Activated B cell treated with CpG ODN at 0.5 μM for 24 hours (primary cell): ENCODE measurements at regions not wholly inside any gene's neighbourhood (a gene's known extent, or its start where the extent isn't known, plus 50 kb on each side); places are given as distances from the start of the nearest gene placed in this dataset.

Experiments used
- ATAC-seq: fragments of 200-7000 bp; cut with Tn5 transposase; one replicate; pipeline ENCODE4 v1.10.0; 2021; ENCODE audit warnings: low read depth, mild to moderate bottlenecking, moderate library complexity
- CTCF ChIA-PET: fragments of 350-600 bp; sonication (Branson Sonifier 250); formaldehyde crosslinking; loops from one replicate; lab custom pipeline; 2021; ENCODE audit warnings: antibody characterized with exemption; lab: Charles Lee
- POLR2A ChIA-PET: fragments of 350-600 bp; sonication (Branson Sonifier 250); formaldehyde crosslinking; loops from one replicate; lab custom pipeline; 2021; ENCODE audit warnings: antibody characterized with exemption; lab: Charles Lee
- DNase-seq: peaks from one replicate; pipeline ENCODE4 v3.0.0; 2022
- H3K27ac Mint-ChIP-seq: one replicate; pipeline ENCODE4 v1.8.0; 2020; ENCODE audit warnings: mixed read lengths
- H3K27me3 Mint-ChIP-seq: one replicate; pipeline ENCODE4 v1.8.0; 2021; ENCODE audit warnings: mixed read lengths
- H3K36me3 Mint-ChIP-seq: one replicate; pipeline ENCODE4 v1.8.0; 2021; ENCODE audit warnings: low read depth, mixed read lengths
- H3K4me1 Mint-ChIP-seq: one replicate; pipeline ENCODE4 v1.8.0; 2021; ENCODE audit warnings: mixed read lengths
- H3K4me3 Mint-ChIP-seq: one replicate; pipeline ENCODE4 v1.8.0; 2020; ENCODE audit warnings: mild to moderate bottlenecking, mixed read lengths
- H3K9me3 Mint-ChIP-seq: one replicate; pipeline ENCODE4 v1.8.0; 2020; ENCODE audit warnings: mixed read lengths
- intact Hi-C: fragments of 100-400 bp; cut with micrococcal nuclease; formaldehyde crosslinking; loops from one replicate; pipeline ENCODE4 v1.15.1; 2024
- TF ChIP-seq, protein P1 (sequence below): fragments of 200-600 bp; IDR thresholded peaks from one replicate; pipeline ENCODE4 v1.8.0; 2022; ENCODE audit warnings: antibody characterized with exemption, mild to moderate bottlenecking

DNA sequence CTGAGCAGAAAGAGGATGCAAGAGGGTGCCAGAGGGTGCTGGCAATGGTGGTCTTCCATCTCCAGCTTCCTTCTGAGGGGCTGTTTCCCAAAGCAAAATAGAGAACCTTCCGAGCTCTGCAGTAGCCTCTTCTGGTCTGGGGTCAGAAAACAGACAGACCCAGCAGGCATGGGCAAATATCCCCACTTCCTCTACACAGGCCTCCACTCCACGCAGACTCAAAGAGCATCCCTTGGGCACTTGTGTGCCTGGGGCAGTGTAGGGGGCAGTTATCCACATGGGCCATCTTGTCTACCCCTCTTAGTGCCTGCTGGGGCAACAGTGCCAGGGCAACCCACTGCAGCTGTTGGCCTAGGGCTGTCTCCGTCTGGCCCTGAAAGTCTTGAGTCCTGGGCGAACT is 231.9 kb downstream of the TTC8 start:
- CTCF ChIA-PET: no interaction called here
- Mint-ChIP-seq H3K27me3 (no peaks in the 10 kb centered on the region), H3K27ac (no peak overlapping the region), H3K4me1 (no peaks in the 10 kb centered on the region), H3K4me3 (no peak overlapping the region), H3K9me3 (peaks cover 8% of the 10 kb centered on the region), H3K36me3 (no peaks in the 10 kb centered on the region)
- ATAC-seq: no peak
- TF ChIP-seq, protein P1, sequence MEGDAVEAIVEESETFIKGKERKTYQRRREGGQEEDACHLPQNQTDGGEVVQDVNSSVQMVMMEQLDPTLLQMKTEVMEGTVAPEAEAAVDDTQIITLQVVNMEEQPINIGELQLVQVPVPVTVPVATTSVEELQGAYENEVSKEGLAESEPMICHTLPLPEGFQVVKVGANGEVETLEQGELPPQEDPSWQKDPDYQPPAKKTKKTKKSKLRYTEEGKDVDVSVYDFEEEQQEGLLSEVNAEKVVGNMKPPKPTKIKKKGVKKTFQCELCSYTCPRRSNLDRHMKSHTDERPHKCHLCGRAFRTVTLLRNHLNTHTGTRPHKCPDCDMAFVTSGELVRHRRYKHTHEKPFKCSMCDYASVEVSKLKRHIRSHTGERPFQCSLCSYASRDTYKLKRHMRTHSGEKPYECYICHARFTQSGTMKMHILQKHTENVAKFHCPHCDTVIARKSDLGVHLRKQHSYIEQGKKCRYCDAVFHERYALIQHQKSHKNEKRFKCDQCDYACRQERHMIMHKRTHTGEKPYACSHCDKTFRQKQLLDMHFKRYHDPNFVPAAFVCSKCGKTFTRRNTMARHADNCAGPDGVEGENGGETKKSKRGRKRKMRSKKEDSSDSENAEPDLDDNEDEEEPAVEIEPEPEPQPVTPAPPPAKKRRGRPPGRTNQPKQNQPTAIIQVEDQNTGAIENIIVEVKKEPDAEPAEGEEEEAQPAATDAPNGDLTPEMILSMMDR: no peak
- intact Hi-C loops: no loop called here
- POLR2A ChIA-PET: no interaction called here
- no peak for DNase-seq

DNA sequence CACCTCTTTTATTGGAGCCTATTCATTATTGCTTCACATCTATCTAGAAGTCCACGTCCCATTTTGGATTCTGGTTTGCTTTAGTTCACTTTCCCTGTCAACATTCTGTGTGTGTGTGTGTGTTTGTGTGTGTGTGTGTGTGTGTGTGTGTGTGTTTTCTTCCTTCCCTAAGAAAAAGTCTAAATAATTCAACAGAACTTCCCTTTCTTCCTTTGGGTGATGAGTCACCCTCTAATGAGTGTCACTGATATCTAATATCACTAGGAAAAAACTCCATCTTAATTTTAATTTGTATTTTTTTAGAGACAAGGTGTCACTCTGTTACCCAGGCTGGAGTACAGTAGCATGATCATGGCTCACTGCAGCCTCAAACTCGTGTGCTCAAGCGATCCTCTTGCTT is 234.2 kb downstream of the TTC8 start:
- Mint-ChIP-seq H3K9me3 (no peaks in the 10 kb centered on the region), H3K36me3 (no peaks in the 10 kb centered on the region), H3K4me3 (no peak overlapping the region), H3K4me1 (no peaks in the 10 kb centered on the region), H3K27ac (no peak overlapping the region), H3K27me3 (peaks cover 3% of the 10 kb centered on the region)
- no peak for DNase-seq
- TF ChIP-seq, protein P1: no peak
- no peak for ATAC-seq
- ChIA-PET CTCF (no interaction called here), POLR2A (no interaction called here)
- intact Hi-C loops: no loop called here

DNA sequence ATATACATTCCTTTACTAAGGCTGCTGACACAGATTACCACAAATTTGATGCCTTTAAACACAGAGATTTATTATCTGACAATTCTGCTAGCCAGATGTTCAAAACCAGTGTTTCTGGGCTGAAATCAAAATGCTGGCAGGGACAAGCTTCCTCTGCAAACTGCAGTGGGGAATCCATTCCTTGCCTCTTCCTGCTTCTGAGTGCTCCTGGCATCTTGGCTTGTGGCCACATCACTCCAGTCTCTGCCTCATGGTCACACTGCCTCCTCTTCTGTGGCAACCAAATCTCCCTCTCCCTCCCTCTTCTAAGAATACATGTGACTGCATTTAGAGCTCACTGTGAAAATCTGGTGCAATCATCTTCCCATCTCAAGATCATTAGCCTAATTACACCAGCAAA is 235.7 kb downstream of the TTC8 start:
- intact Hi-C loops: no loop called here
- Mint-ChIP-seq H3K27me3 (peaks cover 10% of the 10 kb centered on the region), H3K4me3 (no peak overlapping the region), H3K4me1 (no peaks in the 10 kb centered on the region), H3K9me3 (no peaks in the 10 kb centered on the region), H3K27ac (no peak overlapping the region), H3K36me3 (no peaks in the 10 kb centered on the region)
- TF ChIP-seq, protein P1: no peak
- ChIA-PET CTCF (no interaction called here), POLR2A (no interaction called here)
- no peak for DNase-seq
- ATAC-seq: no peak

DNA sequence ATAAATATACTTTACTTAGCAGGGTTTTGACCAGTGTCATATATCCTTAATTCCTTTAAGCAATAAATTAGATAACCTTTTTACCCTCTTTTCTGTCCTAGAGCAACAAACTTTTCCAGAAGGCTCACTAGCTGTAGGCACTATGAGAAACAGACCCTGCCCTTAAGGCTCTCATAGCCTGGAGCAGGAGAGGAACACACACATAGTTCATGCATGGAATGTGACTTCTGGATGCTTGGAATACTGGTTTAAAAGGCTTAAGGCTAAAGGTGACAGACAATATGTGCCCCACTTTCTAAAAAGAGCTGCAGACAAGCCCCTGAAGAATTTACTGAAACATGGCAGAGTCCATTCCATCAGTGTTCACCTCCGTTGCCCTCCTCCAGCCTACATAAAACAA is 237.2 kb downstream of the TTC8 start:
- H3K27me3 Mint-ChIP-seq: peaks cover 10% of the 10 kb centered on the region
- H3K27ac Mint-ChIP-seq: no peak overlapping the region
- intact Hi-C loops: no loop called here
- POLR2A ChIA-PET: no interaction called here
- DNase-seq (no peak), ATAC-seq (no peak)
- TF ChIP-seq, protein P1: no peak
- no peaks in the 10 kb centered on the region for H3K9me3 Mint-ChIP-seq
- no peak overlapping the region for H3K4me3 Mint-ChIP-seq
- H3K4me1 Mint-ChIP-seq: no peaks in the 10 kb centered on the region
- no peaks in the 10 kb centered on the region for H3K36me3 Mint-ChIP-seq
- CTCF ChIA-PET: no interaction called here

DNA sequence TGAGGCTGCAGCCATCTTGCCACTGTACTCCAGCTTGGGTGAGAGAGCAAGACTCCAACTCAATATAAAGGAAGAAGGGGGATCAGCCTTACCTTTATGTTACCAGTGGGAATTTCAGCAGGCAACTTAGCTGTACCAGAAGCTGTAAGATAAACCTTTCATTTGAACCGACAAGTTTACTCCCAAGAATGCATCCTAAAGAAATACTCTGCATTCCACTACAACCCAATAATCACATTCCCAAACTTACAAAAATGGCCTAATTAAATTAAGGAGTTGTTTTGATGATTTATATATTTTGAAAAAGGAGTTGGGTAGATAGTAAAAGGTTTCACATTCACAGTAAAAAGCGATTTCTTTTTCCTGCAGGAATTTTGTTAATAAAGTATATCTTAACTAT is 241.4 kb downstream of the TTC8 start:
- Mint-ChIP-seq H3K4me1 (no peaks in the 10 kb centered on the region), H3K27me3 (peaks cover 23% of the 10 kb centered on the region), H3K36me3 (no peaks in the 10 kb centered on the region), H3K4me3 (no peak overlapping the region), H3K27ac (no peak overlapping the region), H3K9me3 (no peaks in the 10 kb centered on the region)
- ChIA-PET CTCF (no interaction called here), POLR2A (no interaction called here)
- intact Hi-C loops: no loop called here
- ATAC-seq (no peak), DNase-seq (no peak)
- TF ChIP-seq, protein P1: no peak
